HS-27A (cell line): ENCODE measurements at regions not wholly inside any gene's neighbourhood (a gene's known extent, or its start where the extent isn't known, plus 50 kb on each side); places are given as distances from the start of the nearest gene placed in this dataset.
"Not testable (repeated sequence)": the region's sequence is repeated elsewhere in the genome, so short reads cannot be mapped to it uniquely, and the experiment has no call there.

ENCODE experiments used
- DNase-seq: peaks from one replicate; pipeline ENCODE4 v3.0.0-alpha.2; 2012; ENCODE audit warnings: low read depth, missing footprints

- no peak for DNase-seq
These were observed 377.0 kb downstream of the OLFM4 start for GRCh38 chr13:53405616-53406015.

- no peak for DNase-seq
These were observed 379.7 kb downstream of the OLFM4 start for GRCh38 chr13:53408306-53408705.

- no peak for DNase-seq
These were observed 380.4 kb downstream of the OLFM4 start for GRCh38 chr13:53408847-53409568.

- no peak for DNase-seq
These were observed 382.9 kb downstream of the OLFM4 start for GRCh38 chr13:53411463-53411862.

GRCh38 chr13:53415135-53415534 is 386.5 kb downstream of the OLFM4 start:
- DNase-seq: no peak

GRCh38 chr13:53417601-53418000 is 389.0 kb downstream of the OLFM4 start:
- no peak for DNase-seq

- DNase-seq: no peak
These were observed 393.8 kb downstream of the OLFM4 start for GRCh38 chr13:53422415-53422814.

- DNase-seq: no peak
These were observed 407.8 kb downstream of the OLFM4 start for GRCh38 chr13:53436396-53436795.

- no peak for DNase-seq
These were observed 411.0 kb downstream of the OLFM4 start for GRCh38 chr13:53439439-53440225.

- no peak for DNase-seq
These were observed 414.4 kb downstream of the OLFM4 start for GRCh38 chr13:53442979-53443378.

GRCh38 chr13:53445686-53446085 is 417.1 kb downstream of the OLFM4 start:
- no peak for DNase-seq

GRCh38 chr13:53447456-53447855 is 418.8 kb downstream of the OLFM4 start:
- no peak for DNase-seq

GRCh38 chr13:53447863-53448262 is 419.2 kb downstream of the OLFM4 start:
- DNase-seq: no peak

GRCh38 chr13:53452263-53452808 is 423.7 kb downstream of the OLFM4 start:
- not testable (repeated sequence) for DNase-seq

- no peak for DNase-seq
These were observed 432.2 kb downstream of the OLFM4 start for GRCh38 chr13:53460796-53461195.

- DNase-seq: no peak
These were observed 434.5 kb downstream of the OLFM4 start for GRCh38 chr13:53463106-53463505.

GRCh38 chr13:53466576-53466975 is 438.0 kb downstream of the OLFM4 start:
- no peak for DNase-seq

- no peak for DNase-seq
These were observed 444.8 kb downstream of the OLFM4 start for GRCh38 chr13:53473397-53473796.

- no peak for DNase-seq
These were observed 446.3 kb downstream of the OLFM4 start for GRCh38 chr13:53474878-53475277.

GRCh38 chr13:53490752-53491151 is 462.1 kb downstream of the OLFM4 start:
- no peak for DNase-seq

- no peak for DNase-seq
These were observed 465.8 kb downstream of the OLFM4 start for GRCh38 chr13:53494406-53494805.

- no peak for DNase-seq
These were observed 471.0 kb downstream of the OLFM4 start for GRCh38 chr13:53499576-53500133.

- no peak for DNase-seq
These were observed 472.8 kb downstream of the OLFM4 start for GRCh38 chr13:53501387-53501786.
